ENCODE measurements at regions not wholly inside any gene's neighbourhood (a gene's known extent, or its start where the extent isn't known, plus 50 kb on each side); places are given as distances from the start of the nearest gene placed in this dataset.

- H3K9me3 ChIP-seq (ENCODE audit: control insufficient read depth, low read length) = peaks cover 4% of the 10 kb centered on the region
- no peak overlapping the region for H3K4me3 ChIP-seq (ENCODE audit: extremely low read depth, insufficient read depth, low read length, poor library complexity, severe bottlenecking)
- H3K27ac ChIP-seq (ENCODE audit: low read depth, low read length, severe bottlenecking) = no peak overlapping the region
- peaks cover 5% of the 10 kb centered on the region for H3K4me1 ChIP-seq (ENCODE audit: control insufficient read depth, insufficient read depth, low read length, poor library complexity, severe bottlenecking)
- H3K36me3 ChIP-seq (ENCODE audit: control insufficient read depth, insufficient read depth, low read length) = no peaks in the 10 kb centered on the region
These were observed 104.4 kb upstream of the ZBTB20 start for GRCh38 chr3:115251509-115251908.

- no peak overlapping the region for H3K4me3 ChIP-seq (ENCODE audit: extremely low read depth, insufficient read depth, low read length, poor library complexity, severe bottlenecking)
- no peaks in the 10 kb centered on the region for H3K36me3 ChIP-seq (ENCODE audit: control insufficient read depth, insufficient read depth, low read length)
- peaks cover 4% of the 10 kb centered on the region for H3K9me3 ChIP-seq (ENCODE audit: control insufficient read depth, low read length)
- H3K4me1 ChIP-seq (ENCODE audit: control insufficient read depth, insufficient read depth, low read length, poor library complexity, severe bottlenecking) = peaks cover under 1% of the 10 kb centered on the region
- H3K27ac ChIP-seq (ENCODE audit: low read depth, low read length, severe bottlenecking) = no peak overlapping the region
These were observed 105.6 kb upstream of the ZBTB20 start for GRCh38 chr3:115252679-115253078.

GRCh38 chr3:115254492-115255196 lies 107.6 kb upstream of the ZBTB20 start:
- Histone ChIP-seq H3K4me3 (ENCODE audit: extremely low read depth, insufficient read depth, low read length, poor library complexity, severe bottlenecking) (no peak overlapping the region), H3K4me1 (ENCODE audit: control insufficient read depth, insufficient read depth, low read length, poor library complexity, severe bottlenecking) (no peaks in the 10 kb centered on the region), H3K27ac (ENCODE audit: low read depth, low read length, severe bottlenecking) (no peak overlapping the region), H3K9me3 (ENCODE audit: control insufficient read depth, low read length) (peaks cover 4% of the 10 kb centered on the region), H3K36me3 (ENCODE audit: control insufficient read depth, insufficient read depth, low read length) (no peaks in the 10 kb centered on the region)
- WGBS, 2 experiments (ENCODE audit: insufficient coverage in 2 of 2) = 88 to 93% methylated on average over 20 to 21 of the region's 23 CpGs

- no peaks in the 10 kb centered on the region for H3K4me1 ChIP-seq (ENCODE audit: control insufficient read depth, insufficient read depth, low read length, poor library complexity, severe bottlenecking)
- no peak overlapping the region for H3K27ac ChIP-seq (ENCODE audit: low read depth, low read length, severe bottlenecking)
- H3K4me3 ChIP-seq (ENCODE audit: extremely low read depth, insufficient read depth, low read length, poor library complexity, severe bottlenecking) = no peak overlapping the region
- no peaks in the 10 kb centered on the region for H3K36me3 ChIP-seq (ENCODE audit: control insufficient read depth, insufficient read depth, low read length)
- peaks cover 4% of the 10 kb centered on the region for H3K9me3 ChIP-seq (ENCODE audit: control insufficient read depth, low read length)
- WGBS, 2 experiments (ENCODE audit: insufficient coverage in 2 of 2) = 89 to 98% methylated on average over 5 to 9 of the region's 10 CpGs
These were observed 108.1 kb upstream of the ZBTB20 start for GRCh38 chr3:115255197-115255585.

GRCh38 chr3:115270849-115271248 lies 123.8 kb upstream of the ZBTB20 start:
- Histone ChIP-seq H3K27ac (ENCODE audit: low read depth, low read length, severe bottlenecking) (no peak overlapping the region), H3K4me3 (ENCODE audit: extremely low read depth, insufficient read depth, low read length, poor library complexity, severe bottlenecking) (no peak overlapping the region), H3K4me1 (ENCODE audit: control insufficient read depth, insufficient read depth, low read length, poor library complexity, severe bottlenecking) (no peaks in the 10 kb centered on the region), H3K36me3 (ENCODE audit: control insufficient read depth, insufficient read depth, low read length) (no peaks in the 10 kb centered on the region), H3K9me3 (ENCODE audit: control insufficient read depth, low read length) (no peaks in the 10 kb centered on the region)
- WGBS, 2 experiments (ENCODE audit: insufficient coverage in 2 of 2) = no CpG with 5 or more reads among the region's 2 CpGs

GRCh38 chr3:115272036-115272824 lies 125.1 kb upstream of the ZBTB20 start:
- H3K36me3 ChIP-seq (ENCODE audit: control insufficient read depth, insufficient read depth, low read length) = no peaks in the 10 kb centered on the region
- no peaks in the 10 kb centered on the region for H3K4me1 ChIP-seq (ENCODE audit: control insufficient read depth, insufficient read depth, low read length, poor library complexity, severe bottlenecking)
- WGBS, 2 experiments (ENCODE audit: insufficient coverage in 2 of 2) = 78 to 88% methylated on average over 1 to 4 of the region's 10 CpGs
- no peak overlapping the region for H3K4me3 ChIP-seq (ENCODE audit: extremely low read depth, insufficient read depth, low read length, poor library complexity, severe bottlenecking)
- no peak overlapping the region for H3K27ac ChIP-seq (ENCODE audit: low read depth, low read length, severe bottlenecking)
- H3K9me3 ChIP-seq (ENCODE audit: control insufficient read depth, low read length) = no peaks in the 10 kb centered on the region

- H3K4me3 ChIP-seq (ENCODE audit: extremely low read depth, insufficient read depth, low read length, poor library complexity, severe bottlenecking) = no peak overlapping the region
- WGBS, 2 experiments (ENCODE audit: insufficient coverage in 2 of 2) = no CpG with 5 or more reads among the region's 1 CpG
- no peak overlapping the region for H3K27ac ChIP-seq (ENCODE audit: low read depth, low read length, severe bottlenecking)
- no peaks in the 10 kb centered on the region for H3K4me1 ChIP-seq (ENCODE audit: control insufficient read depth, insufficient read depth, low read length, poor library complexity, severe bottlenecking)
- no peaks in the 10 kb centered on the region for H3K36me3 ChIP-seq (ENCODE audit: control insufficient read depth, insufficient read depth, low read length)
- H3K9me3 ChIP-seq (ENCODE audit: control insufficient read depth, low read length) = no peaks in the 10 kb centered on the region
These were observed 128.8 kb upstream of the ZBTB20 start for GRCh38 chr3:115275896-115276295.

GRCh38 chr3:115279939-115280338 lies 132.9 kb upstream of the ZBTB20 start:
- WGBS, 2 experiments (ENCODE audit: insufficient coverage in 2 of 2) = 86 to 91% methylated on average over 1 of the region's 1 CpG
- Histone ChIP-seq H3K9me3 (ENCODE audit: control insufficient read depth, low read length) (no peaks in the 10 kb centered on the region), H3K36me3 (ENCODE audit: control insufficient read depth, insufficient read depth, low read length) (no peaks in the 10 kb centered on the region), H3K4me1 (ENCODE audit: control insufficient read depth, insufficient read depth, low read length, poor library complexity, severe bottlenecking) (no peaks in the 10 kb centered on the region), H3K4me3 (ENCODE audit: extremely low read depth, insufficient read depth, low read length, poor library complexity, severe bottlenecking) (no peak overlapping the region), H3K27ac (ENCODE audit: low read depth, low read length, severe bottlenecking) (no peak overlapping the region)

- Histone ChIP-seq H3K4me1 (ENCODE audit: control insufficient read depth, insufficient read depth, low read length, poor library complexity, severe bottlenecking) (no peaks in the 10 kb centered on the region), H3K4me3 (ENCODE audit: extremely low read depth, insufficient read depth, low read length, poor library complexity, severe bottlenecking) (no peak overlapping the region), H3K36me3 (ENCODE audit: control insufficient read depth, insufficient read depth, low read length) (no peaks in the 10 kb centered on the region), H3K27ac (ENCODE audit: low read depth, low read length, severe bottlenecking) (no peak overlapping the region), H3K9me3 (ENCODE audit: control insufficient read depth, low read length) (no peaks in the 10 kb centered on the region)
- WGBS, 2 experiments (ENCODE audit: insufficient coverage in 2 of 2) = 93 to 100% methylated on average over 2 to 3 of the region's 3 CpGs
These were observed 133.4 kb upstream of the ZBTB20 start for GRCh38 chr3:115280506-115280905.

GRCh38 chr3:115281697-115282675 lies 134.9 kb upstream of the ZBTB20 start:
- Histone ChIP-seq H3K27ac (ENCODE audit: low read depth, low read length, severe bottlenecking) (no peak overlapping the region), H3K4me3 (ENCODE audit: extremely low read depth, insufficient read depth, low read length, poor library complexity, severe bottlenecking) (no peak overlapping the region), H3K4me1 (ENCODE audit: control insufficient read depth, insufficient read depth, low read length, poor library complexity, severe bottlenecking) (no peaks in the 10 kb centered on the region), H3K36me3 (ENCODE audit: control insufficient read depth, insufficient read depth, low read length) (no peaks in the 10 kb centered on the region), H3K9me3 (ENCODE audit: control insufficient read depth, low read length) (no peaks in the 10 kb centered on the region)
- WGBS, 2 experiments (ENCODE audit: insufficient coverage in 2 of 2) = 95 to 100% methylated on average over 1 to 4 of the region's 4 CpGs
